HG02840 (cell line): ENCODE measurements at regions not wholly inside any gene's neighbourhood (a gene's known extent, or its start where the extent isn't known, plus 50 kb on each side); places are given as distances from the start of the nearest gene placed in this dataset.

ENCODE experiments used
- ATAC-seq: cut with Tn5 transposase; IDR thresholded peaks from one replicate; pipeline ENCODE4 v1.9.1; 2021; ENCODE audit warnings: mild to moderate bottlenecking, moderate library complexity, moderate number of reproducible peaks; ENCODE audit not compliant: unreplicated experiment, low FRiP score

DNA sequence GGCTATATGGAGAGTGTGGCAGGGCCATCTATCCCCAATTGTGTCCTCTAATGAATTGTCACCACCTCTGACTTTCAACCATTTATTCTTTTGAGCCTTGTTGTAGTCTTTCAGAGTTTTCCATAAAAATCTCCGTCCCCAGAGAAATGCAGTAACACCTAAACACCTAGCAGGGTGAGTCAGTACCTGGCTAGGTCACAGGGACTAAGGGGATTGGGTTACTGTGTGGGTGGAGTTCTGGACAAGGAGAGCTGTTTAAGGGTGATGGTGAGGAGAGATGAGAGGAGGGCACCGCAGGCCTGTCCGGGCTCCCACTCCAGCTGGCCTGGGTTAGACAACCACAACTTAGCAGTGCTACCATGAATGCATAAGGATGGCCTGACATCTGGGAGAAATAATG is 186.2 kb upstream of the LYZL1 start:
- ATAC-seq, result no peak

DNA sequence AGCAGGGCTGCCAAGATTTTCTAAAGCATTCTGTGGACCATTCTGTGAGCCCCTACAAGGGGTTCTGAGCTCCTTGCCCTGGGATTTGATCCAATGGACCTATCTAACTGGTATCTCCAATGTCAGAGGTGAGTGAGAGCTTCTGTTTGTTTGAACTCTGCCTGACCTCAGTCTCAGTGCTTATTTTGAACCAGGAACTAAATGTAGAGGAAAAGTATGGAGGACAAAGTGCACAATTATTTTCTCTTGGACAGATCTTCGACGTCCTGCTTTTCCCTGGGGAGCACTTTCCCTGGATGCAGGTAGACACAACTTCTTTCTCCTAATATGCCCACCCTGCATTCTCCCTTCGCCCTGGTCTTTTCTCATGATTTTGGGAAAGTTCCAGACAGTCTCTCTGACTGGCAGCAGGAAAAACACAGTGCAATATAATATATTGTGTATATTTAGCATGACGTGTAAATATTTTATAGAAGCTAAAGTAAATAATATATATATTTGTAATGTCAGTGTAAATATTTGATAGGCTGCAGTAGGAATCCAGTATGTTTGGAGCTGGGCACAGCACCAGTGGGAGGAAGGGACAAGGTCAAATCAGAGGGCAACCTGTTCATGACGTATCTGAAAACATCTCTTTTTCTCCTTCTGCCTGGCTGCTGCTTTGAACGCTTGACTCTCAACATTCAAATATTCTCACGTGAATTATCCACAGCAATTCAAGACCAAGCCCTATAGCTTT is 184.0 kb upstream of the LYZL1 start:
- no peak for ATAC-seq

DNA sequence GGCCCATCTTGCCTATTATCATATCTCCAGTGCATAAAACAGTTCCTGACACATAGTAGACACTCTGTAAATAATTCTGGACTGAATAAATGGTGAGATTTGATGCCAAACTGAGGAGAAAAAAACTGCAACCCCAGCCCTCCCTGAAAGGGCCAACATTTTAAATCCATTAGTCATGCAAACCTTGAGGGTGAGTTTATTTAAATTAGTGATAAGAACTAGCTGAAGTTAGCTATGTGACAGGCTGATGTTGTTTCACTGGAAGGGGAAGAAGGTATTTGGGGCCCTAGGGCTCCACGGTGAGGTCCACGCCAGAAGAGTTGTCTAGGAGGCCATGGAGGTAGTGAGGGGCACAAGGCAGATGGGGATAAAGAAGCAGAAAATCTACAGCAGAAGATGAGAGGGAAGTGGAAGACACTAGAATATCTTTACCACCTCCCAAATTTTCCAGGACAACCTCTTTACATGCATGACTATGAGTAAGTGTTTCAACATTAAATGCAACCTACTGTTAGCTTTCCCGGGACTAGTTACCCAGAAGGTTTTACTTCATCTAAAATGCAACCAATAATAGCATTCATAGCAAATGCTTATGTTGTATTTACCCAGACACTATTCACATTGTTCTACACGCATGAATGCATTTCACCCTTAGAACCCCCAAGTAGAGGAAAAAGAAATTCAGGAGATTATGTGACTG is 183.2 kb upstream of the LYZL1 start:
- ATAC-seq, result no peak

DNA sequence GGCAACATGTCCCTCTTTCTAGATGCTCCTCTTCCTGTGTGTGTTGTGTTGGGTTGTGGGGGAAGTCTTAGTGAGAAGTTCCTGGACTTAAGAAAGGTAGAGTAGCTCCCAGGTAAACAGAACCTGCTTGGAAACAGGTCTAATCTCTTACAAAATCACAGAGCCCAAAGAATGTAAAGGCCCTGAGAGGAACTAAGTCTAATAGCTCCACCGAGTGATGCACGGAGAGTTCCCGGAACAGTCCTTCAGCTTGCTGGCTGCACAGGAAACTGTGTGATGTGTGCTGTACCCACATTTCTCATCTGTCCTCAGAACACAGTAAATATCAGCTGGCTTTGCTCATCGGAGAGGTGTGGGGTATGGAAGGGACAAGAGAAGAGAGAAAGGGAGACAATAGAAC is 182.6 kb upstream of the LYZL1 start:
- ATAC-seq, result no peak

DNA sequence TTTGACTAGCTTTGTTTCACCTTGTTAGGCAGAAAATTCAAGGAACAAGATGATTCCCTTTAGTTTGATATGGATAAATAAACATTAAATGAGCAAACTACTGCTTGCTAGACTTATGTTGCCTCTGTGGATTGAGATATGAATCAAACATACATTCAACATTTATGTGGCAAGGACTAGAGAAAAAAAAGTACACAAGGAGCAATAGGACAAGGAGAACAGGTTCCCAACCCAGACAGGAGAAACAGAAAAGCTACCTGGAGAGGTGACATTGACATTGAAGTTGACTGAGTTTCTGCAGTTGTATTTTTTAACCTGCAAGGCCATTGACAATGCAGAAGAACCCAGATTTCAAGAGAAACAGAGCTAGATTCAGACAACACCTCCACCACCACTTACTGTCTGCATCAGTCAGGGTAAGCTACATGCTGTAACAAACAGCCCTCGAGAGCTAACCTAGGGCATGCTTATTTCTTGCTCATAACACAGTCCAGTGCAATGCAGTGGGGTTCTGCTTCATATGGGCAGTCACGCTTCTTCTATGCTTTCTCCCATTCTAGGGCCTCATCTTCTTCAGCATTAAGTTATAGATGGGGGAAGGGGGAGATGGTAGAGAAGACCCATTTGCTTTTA is 180.9 kb upstream of the LYZL1 start:
- no peak for ATAC-seq

DNA sequence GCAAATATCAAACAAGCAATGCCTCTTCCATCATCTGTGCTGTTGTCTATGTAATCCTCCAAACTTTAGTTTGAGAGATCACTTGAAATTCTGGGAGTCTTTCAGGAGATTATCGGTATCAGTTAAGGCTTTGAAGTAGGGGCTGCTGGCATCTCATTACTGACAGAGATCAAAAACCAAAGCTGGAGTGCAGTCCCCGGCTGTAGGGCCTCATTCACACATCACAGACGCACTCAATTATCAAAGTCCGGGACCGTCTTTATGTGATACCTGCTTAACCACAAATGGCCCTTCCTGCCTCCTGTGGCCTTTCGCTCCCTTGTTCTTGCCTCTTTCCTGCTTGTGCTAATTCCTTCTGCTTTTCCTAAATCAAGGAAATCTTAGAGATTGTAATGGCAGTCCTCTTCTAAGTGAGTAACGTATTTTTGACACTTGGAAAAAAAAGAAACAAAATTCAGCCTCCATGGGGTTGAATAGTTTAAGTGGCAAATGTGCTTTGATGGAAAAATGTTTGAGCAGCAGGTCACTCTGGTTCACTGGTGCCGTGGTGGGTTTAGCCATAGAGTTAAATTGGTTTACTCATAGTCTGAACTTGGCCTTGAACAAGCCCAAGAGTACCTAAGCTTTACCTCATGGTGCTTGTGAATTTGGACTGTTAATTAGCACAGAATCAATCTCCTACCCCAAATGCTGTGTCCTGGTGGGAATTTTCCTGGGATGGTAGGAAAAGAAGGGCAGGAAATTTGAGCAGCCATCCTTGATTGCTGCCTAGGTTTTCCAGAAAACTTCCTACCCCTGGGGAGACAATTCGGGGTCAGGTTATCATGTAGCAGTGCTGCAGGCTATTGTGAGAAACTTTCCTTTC is 178.9 kb upstream of the LYZL1 start:
- ATAC-seq, result no peak

DNA sequence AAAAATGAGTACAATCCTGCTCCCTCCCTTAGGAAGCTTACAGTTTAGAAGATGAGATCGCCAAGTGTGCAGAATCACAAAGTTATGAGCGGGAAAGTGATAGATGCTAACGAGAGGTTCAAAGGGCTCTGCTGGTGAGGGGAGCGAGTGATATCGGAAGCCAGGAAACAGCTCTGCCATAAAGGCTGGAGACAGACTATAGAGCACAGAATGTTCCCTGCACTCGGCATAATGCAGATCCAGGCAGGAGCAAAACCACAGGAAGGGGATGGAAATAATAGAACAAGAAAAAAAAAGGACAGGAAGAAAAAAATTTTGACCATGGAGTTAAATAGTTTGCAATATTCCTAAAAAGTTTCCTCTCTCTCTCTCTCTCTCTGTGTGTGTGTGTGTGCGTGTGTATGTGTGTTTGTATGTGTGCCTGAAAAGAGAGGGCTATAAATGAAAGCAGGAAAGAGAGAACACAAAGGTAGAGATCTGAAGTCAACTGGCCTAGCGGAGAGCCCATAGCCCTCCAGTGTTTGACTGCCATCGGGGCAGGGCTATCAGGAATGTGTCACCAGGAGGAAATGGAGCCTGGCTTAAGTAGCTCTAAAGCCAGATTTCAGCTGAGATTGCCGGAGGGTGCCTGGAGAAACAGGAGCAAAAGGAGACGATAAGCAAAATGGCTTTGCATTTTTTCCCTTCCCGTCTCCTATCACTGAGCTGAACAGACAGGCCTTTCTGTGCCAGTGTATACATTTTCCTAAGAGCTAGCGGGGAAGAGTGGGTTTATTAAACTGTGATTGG is 175.8 kb upstream of the LYZL1 start:
- ATAC-seq, result no peak

DNA sequence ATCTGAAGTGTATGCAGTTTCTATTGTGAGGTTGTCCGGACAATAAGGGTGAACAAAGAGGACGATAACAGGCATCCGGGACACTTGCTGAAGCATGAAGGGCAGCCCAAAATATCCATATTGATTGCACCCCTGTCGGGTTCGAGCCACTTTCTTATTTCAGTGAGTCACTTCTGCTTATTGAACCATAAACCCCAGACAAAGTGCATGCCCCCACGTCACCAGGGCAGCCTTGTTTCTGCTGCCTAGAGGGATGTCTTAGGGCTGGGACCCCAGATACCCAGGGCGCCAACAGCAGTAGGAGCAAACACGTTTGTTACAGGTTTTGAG is 175.3 kb upstream of the LYZL1 start:
- ATAC-seq, result no peak

DNA sequence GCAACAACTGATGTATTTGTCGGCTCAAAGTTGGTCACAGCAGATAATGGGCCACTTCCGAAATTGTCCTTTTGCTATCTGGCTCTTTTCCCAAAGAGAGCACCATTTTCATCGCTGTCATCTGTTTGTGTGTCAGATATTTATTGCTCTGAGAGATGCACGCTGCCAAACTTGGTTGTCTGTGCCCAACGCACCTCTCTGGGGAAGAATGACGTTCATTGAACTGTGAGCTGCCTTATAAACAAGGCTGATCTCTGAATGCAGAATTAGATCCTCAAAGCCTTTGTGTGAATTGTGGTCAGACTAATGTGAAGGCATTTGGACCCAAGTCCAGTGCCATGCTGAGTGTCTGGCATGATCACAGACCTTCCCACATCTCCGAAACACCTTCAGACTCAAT is 174.7 kb upstream of the LYZL1 start:
- ATAC-seq, result no peak

DNA sequence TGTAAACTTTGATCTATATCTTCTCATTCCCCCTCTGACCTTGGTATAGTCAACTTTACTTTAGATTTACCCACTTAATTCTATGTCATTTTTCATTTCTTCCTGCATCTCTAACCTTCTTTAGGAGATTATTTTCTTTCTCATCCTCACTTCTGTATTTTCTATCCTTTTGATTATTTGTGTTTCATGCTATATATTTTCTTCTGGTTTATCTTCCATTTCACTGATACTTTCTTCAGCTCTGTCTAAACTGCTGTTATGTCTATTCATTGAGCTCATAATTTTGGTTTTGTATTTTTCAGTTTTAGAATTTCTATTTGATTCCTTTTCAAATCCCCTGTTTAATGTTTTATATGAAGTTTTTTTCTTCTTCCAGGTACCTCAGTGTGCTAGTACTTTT is 171.1 kb upstream of the LYZL1 start:
- ATAC-seq, result no peak

DNA sequence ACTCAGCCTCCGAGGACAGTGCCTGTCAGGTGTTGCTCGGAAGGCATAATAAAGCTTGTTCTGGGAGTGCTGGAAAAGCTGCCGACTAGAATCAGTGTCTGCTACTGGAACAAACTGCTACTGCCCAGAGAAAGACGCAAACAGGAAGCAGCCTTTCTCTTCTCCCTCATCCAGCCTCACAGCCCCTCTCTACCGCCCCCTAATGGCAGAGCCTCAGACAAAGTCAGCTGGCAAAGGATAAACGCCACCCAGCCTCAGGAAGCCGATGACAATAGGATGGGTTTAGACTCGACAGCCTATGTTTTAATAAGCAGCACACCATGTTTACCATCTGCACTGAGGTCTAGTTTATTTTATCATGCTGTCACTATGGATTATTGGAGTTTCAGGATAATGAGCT is 169.5 kb upstream of the LYZL1 start:
- ATAC-seq, result no peak

DNA sequence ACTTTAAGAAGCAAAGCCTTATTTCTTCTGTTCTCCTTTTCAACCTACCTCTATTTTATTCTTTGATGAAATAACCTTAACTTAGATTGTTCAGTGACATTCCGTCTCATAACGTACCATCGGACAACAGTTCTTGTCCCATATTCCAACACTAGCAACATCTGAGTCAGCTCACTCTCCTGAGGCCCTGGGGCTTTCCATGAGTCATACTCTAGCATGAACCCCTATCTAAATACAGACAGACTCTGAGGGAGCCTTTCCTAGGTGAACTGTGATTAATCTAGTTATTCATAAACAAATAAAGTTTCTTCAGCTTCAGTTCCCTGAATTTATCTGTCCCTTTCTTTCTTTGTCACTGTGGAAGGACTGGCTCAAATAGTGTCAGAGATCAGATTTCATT is 168.7 kb upstream of the LYZL1 start:
- no peak for ATAC-seq

DNA sequence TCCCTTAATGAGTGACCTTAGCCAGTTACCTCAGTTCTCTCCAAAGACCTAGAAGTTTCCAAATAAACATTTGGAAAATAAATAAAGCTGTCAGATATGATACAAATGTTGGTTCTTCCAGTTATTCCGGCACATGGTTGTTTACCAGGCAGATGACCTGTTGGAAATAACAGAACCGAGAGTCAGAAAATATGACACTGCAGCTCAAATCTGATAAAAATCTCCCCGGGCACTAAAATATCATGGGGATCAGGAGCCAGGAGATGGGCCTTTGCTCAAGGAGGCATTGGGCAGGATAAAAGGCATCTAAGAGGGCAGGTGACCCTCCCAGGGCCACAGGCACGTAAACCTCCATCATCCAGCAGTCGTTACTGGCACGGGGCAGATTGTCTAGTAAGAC is 164.0 kb upstream of the LYZL1 start:
- ATAC-seq, result no peak

DNA sequence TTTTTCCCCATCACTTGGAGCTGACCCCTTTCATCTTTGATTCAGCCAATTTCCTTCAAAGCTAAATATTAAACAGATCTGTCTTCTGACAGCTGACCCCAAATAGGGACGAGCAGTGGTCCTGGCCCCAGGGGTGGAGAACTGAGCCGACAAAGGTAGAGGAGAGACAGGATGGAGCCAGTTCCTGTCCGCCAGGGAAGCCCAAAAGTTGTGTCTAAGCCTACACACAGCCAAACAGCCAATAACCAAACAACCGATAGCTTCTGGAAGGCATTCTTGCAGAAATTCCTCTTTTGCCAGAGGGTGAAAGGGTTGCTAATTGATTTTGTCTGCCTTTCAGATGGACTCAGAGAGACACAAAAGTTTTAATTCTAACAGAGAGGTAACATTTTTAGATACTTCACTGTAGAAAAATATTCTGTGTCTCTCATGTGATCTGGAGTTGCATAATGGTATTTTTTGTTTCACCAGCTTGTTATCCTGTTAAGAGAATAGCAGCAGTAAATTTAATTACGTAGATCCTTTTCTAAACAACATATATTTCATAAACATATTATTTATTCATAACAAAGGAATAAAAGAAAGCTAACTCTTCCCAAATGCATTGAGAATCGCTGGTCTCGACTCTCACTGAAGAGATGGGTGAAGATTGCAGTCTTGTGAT is 161.7 kb upstream of the LYZL1 start:
- no peak for ATAC-seq

DNA sequence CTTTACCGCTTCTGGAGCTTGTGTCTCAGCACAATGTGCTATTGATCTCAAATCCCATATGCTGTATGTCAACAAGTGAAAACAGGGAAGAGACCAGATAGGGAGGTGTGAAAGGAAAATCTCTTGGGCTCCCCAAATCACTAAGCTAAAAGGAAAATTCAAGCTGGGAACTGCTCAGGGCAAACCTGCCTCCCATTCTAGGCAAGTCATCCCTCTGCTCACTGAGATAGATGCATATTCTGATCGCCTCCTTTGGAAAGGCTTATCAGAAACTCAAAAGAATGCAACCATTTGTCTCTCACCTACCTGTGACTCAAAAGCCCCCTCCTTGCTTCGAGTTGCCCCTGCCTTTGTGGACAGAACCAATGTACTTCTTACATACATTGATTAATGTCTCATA is 161.1 kb upstream of the LYZL1 start:
- no peak for ATAC-seq

DNA sequence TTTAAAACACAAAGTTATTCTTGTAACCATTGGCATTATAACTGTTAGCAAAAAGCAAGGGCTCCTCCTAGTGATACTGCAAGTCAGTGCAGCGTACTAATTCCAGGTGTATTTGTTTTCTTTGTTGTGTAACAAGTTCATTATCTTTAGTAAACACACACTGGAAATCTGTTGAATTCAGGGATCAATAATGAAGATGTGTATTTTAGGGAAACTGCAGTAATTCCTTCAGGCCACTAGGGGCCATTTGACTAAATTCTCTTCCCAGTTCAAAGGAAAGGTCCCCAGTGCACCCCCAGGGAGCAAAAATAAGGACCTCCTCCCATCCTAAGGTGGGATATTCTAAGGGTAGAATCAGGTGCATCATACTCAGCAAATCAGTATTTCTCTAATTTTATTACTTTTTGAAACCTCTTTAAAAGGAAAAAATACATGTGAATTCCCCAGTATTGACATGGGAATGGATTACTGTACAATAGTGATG is 158.6 kb upstream of the LYZL1 start:
- no peak for ATAC-seq

DNA sequence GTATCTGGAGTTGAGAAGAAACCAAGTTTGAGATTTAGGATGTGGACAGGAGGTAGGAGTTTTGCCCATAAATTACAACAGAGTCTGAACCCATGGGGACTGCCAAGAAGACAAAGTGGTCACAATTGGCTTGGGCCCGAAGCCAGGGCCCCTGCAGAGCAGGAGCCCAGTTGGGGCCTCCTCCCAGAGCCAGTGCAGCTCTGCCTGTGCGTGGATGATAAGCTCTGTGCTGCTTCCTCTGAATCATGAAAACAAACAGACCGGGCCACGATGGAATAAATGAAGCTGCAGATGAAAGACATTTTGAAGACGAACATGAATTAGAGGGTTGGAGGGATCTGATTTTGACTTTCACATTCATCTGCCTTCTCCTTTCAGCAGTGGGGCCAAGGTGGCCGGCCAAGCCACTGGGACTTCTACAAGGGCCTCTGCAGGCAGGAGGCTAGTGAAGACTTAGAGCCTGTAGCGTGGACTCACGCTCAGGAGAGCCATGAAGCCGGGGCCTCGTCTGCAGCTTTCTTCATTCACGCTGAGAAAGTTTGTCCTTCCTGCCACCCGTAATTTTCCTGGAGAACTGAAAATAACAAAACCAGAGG is 156.8 kb upstream of the LYZL1 start:
- ATAC-seq, result no peak

DNA sequence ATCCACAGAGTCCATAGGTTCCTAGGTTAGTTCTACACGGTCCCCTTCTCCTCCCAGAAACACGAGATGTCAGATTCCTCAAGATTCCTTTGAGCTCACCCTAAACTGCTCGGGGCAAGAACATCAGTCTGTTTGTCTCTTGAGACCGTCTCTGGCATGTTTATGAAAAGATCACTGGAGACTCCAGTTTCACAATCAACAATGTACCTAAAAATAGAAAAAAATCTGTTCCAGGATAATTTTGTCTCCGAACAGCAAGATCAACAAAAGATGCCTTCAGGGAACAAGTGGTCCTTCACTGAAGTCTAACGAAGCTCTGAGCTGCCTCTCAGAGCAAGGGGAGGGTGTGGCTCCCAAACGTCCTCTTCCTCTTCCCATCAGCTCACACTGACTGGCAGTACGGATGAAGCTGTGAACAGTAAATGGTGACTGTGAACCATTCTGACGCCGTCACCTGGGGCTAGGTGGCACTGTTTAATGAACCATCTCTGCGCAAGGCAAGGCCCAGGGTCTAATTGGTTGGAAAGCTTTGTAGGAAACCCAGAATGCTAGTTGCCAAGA is 156.2 kb upstream of the LYZL1 start:
- ATAC-seq, result no peak

DNA sequence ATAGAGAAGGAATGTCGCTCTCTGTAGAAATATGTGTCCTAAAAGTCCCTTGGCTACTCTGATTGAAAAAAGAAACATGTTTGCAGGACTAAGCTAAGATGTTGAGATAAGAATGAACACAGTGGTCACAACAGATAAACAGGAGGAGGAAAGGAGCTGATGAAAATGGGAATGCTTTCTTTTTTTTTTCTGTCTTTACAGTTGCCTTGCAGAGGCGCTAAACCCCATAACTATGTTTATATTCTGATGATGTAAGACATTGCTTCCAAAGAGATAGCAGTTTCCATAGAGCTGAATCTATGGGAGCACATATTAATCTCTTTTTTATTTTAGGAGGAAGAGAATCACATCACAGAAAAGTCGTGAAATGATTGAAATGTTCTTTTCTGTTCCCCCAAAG is 153.5 kb upstream of the LYZL1 start:
- ATAC-seq, result no peak
